H4 (cell line): ENCODE measurements at regions not wholly inside any gene's neighbourhood (a gene's known extent, or its start where the extent isn't known, plus 50 kb on each side); places are given as distances from the start of the nearest gene placed in this dataset.
"Not testable (repeated sequence)": the region's sequence is repeated elsewhere in the genome, so short reads cannot be mapped to it uniquely, and the experiment has no call there.

Experiments used
- DNase-seq: peaks from one replicate; pipeline ENCODE4 v3.0.0-alpha.2; 2015; ENCODE audit warnings: low spot score

DNA sequence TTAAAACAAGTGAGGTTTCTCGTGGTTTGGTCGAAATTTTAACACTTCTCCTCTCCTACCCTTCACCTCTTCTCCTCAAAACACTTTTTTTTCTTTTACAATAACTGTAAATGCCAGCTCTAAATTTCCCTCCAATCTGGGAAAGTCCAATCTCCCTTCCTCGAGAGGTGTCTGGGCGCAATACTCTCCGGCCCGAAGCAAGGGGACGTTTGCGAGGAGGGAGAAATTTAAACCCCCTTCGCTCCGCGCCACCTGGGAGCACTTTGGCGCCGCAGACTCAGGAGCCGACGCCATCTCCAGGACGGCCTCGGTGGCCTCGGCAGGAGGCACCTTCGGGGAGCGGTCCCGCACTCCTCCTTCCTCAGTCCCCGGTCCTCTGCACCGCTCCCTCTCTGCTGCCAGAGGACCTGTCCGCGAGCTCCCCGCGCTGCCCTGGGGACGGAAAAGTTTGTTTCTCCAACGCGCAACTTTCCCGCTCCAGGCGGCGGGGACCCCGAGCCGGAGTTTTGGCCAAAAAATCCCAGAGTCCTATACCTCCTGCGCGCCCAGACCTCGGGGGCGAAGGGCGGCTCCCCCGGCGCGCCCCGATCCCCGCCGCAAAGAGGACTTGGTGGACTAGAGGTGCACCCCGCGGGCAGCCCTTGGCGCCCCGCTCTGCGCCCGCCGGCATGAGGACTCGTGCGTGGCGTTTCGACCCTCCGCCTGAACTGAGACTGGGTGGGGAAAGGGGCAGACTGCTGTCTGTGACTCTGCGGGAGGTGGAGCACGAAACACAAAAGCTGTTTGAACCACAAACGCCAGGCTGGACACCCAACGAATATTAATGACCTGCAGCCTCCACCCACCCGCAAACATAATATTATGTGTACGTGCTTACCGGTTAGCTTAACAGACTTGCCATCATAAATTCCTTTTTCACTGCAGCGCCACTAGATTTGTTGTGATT, 95.2 kb upstream of the HMGA2 start:
- DNase-seq = no peak

DNA sequence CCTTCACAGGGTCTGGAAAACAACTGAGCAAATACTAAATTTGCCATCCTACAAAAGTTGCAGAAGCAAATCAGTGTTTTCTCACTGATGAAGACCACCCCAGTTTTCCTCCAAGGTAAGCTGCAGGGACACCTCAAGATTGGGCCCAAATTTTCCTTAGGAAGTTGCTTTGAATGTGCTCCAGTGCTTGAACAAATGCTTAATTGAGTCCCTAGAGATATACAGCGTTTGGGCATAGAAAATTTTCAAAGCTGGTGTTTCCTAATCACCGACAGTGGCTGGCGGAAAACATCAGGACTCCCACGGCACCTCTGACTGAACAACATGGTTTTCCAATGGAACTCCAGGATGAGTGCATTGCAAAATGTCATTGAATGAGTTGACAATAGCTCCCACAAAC, 92.5 kb upstream of the HMGA2 start:
- no peak for DNase-seq

GRCh38 chr12:65733643-65734042, 90.6 kb upstream of the HMGA2 start:
- not testable (repeated sequence) for DNase-seq

- no peak for DNase-seq
These were observed 90.1 kb upstream of the HMGA2 start for GRCh38 chr12:65734226-65734625.

DNA sequence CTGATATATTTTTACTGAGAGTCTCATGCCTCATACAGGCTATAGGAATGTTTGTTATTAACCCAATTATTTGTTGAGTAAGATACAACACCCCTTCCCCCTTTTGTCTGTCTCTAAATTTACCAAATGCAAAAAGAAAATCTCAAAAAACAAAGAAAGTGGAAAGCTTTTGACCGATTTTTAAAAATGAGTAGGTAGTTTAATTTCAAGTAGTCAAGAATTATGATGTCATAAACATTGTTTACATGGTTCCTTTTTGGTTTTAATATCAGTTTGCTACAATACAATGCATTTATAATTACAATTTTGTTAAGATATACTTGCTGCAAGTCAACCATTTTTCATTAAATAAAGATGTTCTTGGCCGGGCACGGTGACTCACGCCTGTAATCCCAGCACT, 84.7 kb upstream of the HMGA2 start:
- DNase-seq = no peak

DNA sequence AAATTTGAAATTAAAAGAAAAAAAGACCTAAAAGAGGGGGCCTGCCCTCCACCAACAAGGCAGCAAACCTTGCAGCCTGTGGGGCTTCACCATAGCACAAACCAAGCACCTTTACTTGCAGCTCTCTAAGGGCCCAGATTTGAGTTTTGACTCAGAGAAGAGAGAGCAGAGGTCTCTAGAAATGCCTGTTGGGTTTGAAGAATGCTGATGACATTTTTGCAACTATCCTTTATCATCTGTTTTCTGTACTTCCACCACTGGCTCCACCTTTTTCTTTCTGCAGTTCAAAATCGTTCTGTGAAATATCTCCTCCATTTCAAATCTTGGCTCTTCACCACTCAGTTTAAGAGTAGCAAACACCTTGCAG, 83.8 kb upstream of the HMGA2 start:
- DNase-seq = no peak

- DNase-seq = no peak
These were observed 83.2 kb upstream of the HMGA2 start for GRCh38 chr12:65740873-65741600.

GRCh38 chr12:65741656-65742017, 82.6 kb upstream of the HMGA2 start:
- no peak for DNase-seq

DNA sequence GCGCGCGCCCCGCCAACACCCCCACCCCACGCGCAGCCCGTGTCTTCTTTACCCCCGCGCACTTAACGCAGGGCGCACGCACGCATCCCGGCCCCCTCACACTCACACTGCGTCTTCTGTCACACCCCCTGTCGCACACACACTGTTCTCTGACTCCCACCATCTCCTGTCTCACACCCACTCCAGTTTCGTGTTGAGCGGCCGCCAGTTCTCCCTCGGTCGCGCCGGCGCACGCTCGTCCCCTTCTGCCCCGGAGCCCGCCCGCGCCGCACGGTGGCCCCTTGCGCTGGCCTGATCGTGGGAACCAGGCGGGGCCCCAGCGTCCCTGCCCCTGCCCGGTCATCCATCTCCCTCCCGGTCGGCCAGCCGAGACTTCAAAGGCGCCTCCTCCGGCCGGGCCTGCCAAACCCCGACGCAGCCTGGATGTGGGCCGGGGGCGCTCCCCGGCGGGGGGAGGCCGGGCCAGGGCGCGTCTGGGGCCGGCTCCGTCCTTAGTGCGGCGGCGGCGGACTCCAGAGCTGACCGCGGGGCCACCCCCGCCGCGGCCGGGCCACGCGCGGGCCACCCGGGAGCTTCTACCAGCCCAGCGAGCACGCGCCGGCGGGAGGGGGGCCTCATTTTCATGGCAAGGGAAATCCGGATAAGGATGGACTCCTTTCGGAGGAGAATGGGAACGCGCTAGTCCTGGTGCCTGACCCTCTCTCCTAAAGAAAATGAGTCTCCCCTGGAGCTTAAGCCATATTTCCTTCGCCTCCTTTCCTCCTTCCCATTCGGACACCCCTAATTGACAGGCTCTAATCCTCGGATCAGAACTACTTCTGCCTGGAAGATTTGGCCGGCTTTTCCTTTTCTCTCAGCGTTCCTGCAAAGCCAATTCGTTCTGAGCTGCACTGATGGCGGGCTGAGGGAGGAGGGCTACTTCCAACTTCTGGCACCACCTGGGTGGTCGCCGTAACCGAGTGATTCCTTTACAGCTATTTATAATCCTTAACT, 82.0 kb upstream of the HMGA2 start:
- DNase-seq = no peak

DNA sequence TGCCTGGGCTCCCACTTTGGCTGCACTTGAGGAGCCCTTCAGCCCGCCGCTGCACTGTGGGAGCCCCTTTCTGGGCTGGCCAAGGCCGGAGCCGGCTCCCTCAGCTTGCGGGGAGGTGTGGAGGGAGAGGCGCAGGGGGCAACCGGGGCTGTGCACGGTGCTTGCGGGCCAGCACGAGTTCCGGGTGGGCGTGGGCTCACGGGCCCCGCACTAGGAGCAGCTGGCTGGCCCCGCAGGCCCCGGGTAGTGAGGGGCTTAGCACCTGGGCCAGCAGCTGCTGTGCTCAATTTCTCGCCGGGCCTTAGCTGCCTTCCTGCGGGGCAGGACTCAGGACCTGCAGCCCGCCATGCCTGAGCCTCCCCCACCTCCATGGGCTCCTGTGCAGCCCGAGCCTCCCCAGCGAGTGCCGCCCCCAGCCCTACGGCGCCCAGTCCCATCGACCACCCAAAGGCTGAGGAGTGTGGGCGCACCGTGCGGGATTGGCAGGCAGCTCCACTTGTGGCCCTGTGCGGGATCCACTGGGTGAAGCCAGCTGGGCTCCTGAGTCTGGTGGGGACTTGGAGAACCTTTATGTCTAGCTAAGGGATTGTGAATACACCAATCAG, 79.9 kb upstream of the HMGA2 start:
- not testable (repeated sequence) for DNase-seq

- DNase-seq = no peak
These were observed 76.9 kb upstream of the HMGA2 start for GRCh38 chr12:65747338-65747737.

DNA sequence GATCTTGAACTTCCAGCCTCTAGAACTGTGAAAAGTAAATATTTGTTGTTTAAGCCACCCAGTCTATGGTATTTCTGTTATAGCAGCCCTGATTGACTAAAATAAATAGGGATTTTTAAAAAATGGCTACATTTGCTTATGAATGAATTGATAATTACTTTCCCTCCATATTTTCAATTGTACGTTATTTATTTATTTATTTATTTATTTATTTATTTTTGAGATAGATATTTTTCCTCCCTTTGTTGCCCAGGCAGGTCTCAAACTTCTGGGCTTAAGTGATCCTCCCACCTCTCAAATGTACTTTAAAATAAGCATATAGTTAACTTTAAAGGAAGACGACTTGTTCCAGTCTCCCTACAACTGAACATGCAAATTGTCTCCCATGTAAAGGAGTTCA, 76.0 kb upstream of the HMGA2 start:
- no peak for DNase-seq

DNA sequence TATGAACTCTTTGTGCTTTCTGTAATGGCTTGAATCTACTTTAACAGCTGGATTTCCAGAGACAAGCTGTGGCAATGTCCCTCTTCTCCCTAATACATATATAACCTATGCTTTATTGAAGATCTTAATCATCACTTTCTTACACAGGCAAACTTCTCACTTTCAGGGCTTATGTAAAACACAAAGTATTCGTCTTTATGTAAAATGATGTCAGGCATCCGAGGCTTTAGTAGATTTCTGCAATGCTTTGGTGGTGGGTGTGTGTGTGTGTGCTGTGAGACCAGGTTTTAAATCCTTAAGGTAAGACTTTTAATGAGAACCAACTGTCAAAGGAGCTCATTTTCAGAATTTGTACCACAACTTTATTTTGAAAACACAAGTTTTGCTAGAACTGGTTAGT, 70.0 kb upstream of the HMGA2 start:
- DNase-seq = no peak

- no peak for DNase-seq
These were observed 69.3 kb upstream of the HMGA2 start for GRCh38 chr12:65754744-65755595.

GRCh38 chr12:65755596-65755978, 68.7 kb upstream of the HMGA2 start:
- DNase-seq = no peak

- DNase-seq = no peak
These were observed 68.0 kb upstream of the HMGA2 start for GRCh38 chr12:65756267-65756666.

DNA sequence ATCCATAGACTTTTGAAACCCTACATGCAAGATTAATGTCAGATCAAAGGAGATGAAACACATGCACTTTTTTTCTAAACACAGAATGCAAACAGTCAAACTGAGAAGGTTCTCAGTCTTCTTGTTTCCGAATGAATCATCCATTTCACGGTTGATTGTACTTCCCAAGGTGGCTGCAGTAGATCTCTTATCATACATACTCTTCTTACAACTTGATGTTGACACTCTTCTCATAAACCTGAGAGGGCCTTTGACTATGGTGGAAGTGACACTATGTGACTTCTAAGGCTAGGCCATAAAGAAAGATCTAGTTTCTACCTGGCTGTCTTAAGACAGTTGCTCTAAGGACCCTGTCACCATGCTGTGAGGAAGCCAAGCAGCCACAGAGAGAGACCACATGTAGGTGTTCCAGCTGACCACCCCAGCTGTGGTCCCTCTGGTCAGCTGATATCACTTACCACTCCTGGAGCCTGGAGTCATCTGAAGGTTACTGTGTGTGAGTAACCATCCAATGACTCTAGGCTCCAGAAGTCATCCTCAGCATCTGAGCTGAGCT, 67.2 kb upstream of the HMGA2 start:
- no peak for DNase-seq

DNA sequence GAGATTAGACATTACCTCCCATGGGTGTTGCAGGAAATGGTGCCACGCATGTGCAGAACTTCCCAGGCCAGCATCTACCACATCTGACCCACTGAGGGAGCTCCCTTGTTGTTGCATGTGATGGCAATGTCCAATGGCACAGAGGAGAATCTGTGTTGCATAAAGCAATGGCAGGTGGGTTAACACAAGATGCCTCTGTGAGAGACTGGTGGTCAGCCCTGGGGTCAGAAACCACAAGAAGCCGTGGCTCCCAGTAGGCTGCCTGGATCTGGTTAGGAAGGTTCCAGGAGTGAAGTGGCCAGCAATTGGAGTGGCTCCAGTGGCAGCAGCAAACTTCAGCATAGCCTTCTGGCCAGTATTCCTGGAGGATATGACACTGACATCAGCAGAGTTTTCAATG, 65.9 kb upstream of the HMGA2 start:
- no peak for DNase-seq

DNA sequence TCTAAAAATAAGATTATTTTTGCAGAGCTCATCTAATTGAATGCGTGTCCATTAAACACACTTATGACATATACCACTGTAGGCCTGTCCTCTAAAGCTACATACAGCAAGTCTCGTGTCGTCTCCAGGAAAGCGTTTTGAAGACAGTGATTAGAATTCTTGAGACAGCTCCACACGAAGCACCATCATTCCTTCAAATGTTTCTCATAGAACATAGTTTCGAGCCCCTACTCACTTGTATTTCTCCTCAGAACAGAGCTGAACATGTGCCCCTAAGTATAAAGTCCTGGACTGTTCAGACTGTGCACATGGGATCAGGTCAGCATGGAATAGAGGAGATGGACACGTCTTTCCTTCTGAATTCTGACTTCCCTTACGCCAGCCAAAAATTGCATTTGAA, 64.5 kb upstream of the HMGA2 start:
- no peak for DNase-seq

DNA sequence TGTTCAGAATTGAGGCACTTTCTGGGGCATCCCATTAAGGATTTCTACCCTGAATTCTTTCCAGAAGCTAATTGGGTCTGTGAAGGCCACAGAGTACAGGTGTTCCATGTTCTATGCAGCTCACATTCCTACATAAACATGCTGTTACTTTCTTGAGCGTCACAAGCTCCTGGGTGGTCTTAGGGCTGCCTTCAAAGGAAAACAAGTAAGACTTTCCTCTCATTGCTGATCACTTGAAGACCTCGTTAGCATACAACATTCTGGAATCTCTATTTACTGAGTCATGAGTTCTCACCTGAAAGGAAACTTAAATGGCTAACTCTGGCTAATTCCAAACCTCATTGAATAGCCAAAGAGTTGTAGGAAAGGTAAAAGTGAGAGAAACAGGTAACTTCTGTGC, 63.0 kb upstream of the HMGA2 start:
- no peak for DNase-seq
